ENCODE measurements at regions not wholly inside any gene's neighbourhood (a gene's known extent, or its start where the extent isn't known, plus 50 kb on each side); places are given as distances from the start of the nearest gene placed in this dataset.

- TF ChIP-seq, protein P1, sequence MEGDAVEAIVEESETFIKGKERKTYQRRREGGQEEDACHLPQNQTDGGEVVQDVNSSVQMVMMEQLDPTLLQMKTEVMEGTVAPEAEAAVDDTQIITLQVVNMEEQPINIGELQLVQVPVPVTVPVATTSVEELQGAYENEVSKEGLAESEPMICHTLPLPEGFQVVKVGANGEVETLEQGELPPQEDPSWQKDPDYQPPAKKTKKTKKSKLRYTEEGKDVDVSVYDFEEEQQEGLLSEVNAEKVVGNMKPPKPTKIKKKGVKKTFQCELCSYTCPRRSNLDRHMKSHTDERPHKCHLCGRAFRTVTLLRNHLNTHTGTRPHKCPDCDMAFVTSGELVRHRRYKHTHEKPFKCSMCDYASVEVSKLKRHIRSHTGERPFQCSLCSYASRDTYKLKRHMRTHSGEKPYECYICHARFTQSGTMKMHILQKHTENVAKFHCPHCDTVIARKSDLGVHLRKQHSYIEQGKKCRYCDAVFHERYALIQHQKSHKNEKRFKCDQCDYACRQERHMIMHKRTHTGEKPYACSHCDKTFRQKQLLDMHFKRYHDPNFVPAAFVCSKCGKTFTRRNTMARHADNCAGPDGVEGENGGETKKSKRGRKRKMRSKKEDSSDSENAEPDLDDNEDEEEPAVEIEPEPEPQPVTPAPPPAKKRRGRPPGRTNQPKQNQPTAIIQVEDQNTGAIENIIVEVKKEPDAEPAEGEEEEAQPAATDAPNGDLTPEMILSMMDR (conservative IDR thresholded peaks at IDR 0.05; ENCODE audit: low read depth, low read length) = no peak
- no peak for TF ChIP-seq EZH2 (IDR thresholded peaks at IDR 0.05; ENCODE audit: borderline replicate concordance, low read depth, low read length, poor library complexity, severe bottlenecking)
Observed at GRCh38 chr14:37708481-37708880, 113.1 kb downstream of the TTC6 start.
